ENCODE measurements at regions not wholly inside any gene's neighbourhood (a gene's known extent, or its start where the extent isn't known, plus 50 kb on each side); places are given as distances from the start of the nearest gene placed in this dataset.

DNA sequence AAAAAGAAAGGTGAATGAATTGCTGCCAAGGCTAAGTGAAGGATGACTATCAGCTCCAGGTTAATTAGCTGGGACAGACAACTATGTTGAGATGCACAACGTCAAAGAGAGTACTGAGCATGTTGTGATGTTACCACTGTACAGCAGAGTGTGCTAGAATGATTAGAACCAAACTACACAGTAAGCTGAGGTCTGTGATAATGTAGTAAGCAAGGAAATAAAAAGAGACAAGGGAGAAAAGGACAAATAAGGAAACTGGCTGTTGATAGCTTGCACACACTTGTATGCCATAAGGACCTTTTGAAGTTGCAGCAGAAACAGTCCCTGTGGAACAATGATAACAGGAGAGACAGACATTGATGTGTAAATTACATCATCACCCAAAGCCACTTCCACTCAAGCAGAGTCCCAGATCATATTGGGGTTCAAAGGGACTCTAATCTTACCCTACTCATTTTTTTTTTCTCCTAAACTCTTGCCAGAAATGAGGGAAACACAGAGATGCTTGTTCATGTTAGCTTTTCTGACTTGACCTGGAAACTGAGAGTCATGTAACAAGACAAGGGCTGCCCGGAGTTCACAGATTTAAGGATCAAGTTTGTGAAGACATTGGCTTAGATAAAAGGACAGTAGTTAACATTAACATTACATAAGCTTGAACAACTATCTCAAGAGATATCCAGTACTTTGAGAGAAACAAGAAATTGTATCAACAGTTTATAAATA is 189.9 kb downstream of the CENPW start:
- DNase-seq = no peak

DNA sequence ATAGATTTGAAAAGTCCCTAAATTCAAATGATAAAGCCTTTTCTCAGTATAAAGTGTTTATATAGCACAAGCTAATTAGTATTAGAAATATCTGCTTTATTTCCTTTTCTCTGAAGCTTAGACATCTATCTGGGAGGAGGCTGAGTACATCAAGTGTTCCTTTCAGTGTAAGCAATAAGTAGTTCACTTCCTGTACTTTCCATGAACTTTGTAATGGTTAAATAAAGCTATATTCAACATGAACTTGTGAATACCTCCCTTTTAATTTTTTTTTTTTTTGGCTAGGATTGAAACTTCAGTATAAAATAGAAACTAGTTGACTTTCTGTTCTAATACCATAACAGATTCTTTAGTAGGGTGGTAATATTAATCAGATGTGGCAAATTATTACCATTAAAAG is 190.9 kb downstream of the CENPW start:
- no peak for DNase-seq

DNA sequence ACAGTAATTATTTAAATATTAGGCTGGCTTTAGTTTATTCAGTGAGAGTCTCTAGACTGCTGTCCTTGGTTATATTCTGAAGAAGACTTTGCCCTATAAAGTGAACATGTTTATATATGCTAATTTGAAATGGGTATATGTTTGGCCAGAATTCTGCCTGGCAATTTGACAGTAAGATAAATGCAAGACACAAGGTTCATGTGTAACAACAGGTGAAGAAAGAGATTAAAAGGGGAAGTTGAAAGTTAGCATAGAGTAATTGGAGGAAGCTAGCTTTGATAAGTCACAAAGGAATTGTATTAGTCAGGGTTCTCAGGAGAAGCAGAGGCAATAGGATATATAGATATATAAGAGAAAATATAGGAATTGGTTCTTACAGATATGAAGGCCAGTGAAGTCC is 191.4 kb downstream of the CENPW start:
- no peak for DNase-seq

DNA sequence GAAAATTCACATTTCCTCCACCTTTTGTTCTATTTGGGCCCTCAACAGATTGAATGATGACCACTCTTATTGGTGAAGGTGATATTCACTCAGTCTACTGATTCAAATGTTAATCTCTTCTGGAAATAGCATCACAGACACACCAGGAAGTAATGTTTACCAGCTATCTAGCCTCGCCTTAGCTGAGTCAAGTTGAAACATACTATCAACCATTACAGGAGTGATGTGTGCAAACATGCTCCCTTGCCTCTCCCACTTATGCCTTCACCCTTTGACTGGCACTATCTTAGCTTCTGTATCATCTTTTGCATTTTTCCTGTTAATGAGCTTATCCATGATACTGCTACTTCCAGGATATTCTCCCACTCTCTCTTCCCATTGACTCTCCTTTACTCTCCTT is 191.9 kb downstream of the CENPW start:
- no peak for DNase-seq

DNA sequence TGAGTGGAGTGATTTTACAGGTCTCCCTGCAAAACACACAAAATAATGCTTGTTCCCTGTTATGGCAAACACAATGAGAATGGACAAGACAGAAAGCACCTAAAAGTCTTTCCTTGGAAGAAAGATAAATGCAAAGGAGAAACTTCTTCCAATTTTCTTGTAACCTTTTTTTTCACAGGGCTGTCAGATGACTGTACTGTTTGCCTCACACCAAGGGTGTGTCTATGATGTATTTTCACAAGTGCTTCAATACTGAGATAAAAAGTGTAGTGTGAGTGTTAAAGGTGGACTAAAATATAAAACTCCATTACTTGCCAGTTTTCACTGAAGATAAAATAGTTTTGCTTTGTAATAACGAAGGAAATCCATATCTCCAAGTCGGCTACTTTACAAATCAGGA is 194.5 kb downstream of the CENPW start:
- DNase-seq = no peak

DNA sequence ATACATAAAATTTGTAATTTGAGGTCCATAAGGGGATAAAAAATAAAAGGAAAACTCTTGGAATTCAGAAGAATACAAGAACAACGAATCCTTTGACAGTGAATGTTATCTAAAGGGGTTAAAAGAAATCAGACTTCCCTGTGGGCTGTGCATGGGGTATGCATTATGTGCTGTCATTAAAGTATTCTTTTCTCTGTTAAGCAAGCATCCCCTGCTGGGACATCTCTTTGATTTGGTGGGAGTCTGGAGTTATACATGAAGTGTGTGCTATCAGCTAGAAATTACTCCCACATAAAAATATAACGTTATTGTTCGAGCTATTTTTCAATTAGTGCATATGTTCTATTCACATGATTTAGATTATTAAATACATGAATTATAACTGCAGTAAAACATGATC is 195.2 kb downstream of the CENPW start:
- no peak for DNase-seq

DNA sequence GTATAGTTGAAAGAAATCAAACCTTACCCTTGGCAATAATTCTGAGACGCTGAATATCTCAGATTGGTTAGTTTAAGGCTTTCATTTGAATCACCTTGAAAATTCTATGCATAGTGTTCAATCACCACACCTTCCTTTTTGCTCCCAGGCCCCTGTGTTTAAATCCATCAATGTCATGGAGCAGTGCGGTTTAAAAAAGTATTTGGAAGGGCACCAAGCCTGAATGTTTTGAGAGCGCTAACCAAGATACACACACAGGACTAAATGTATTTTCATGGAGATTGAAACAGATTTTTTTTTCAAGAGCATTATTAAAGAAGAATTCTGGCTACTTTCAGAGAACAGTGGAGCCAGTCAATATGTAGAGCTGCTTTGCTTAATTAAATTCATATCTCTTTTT is 195.7 kb downstream of the CENPW start:
- DNase-seq = no peak

DNA sequence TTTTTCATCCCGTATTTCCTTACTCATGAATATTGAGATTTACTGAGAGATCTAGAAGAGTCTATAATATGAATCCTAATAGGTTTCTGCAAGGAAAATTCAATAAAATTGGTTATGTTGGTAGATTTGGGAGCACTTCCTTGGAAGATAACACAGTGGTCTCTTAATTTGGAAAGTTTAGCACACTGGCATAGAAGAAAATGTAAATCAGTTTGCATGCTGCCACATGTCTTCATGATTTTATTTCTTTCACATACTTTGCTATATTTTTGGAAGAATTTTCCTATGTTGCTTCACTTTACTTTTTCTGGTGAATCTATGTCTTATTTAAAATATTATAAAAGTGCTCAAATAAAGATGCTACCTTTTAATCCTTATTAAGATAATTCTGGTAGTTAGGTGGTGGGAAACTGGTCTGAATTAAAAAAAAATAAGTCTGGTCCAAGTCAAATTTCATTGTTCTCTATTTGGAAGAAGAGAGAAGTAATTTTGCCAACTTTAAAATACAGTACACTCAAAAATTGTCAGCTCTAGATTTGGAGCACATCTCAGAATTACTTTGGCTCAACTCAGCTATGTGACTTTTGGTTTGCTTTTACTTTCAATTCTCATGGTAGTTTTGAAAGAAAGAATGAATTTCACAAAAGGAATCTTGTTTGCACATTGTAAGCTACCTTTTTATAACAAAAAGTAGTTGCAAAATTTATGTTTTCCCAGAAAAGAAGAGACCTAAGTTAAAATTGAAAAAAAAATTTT is 197.3 kb downstream of the CENPW start:
- no peak for DNase-seq

DNA sequence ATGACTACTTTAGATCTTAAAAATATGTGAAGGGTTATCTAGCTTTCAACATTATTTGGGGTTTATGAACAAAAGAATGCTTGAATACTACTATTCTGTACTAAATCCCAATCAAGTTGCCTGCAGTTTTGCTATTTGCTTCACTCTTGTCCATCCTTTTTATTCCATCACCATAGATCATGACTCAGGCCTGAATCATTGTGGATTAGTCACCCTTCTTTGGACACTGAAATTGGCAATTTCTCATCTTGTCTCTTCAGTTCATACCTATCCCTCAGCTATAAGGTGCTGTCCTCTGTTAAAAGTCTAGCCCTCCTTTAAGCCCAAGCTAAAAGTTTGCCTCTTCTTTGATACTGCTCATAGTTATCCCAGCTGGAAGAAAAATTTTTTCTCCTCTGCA is 199.1 kb downstream of the CENPW start:
- DNase-seq = no peak

DNA sequence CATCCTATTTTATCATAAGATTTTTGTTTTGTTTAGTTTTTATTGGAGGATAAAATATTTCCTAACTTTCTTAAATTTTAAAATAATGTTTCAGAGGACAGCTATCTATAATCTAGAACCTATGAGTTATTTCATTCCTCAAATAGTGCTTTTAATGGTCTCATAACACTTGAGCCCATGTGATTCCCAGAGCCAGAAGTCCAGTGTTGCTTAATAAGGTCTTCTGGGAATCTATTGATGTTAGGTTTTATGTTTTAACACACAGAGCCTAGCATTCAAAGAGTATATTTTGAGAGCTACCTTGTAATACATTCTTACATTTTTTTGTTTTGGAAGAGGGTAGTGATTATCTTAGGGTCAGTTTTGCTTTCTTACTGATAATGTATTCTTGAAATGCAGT is 200.2 kb downstream of the CENPW start:
- no peak for DNase-seq

DNA sequence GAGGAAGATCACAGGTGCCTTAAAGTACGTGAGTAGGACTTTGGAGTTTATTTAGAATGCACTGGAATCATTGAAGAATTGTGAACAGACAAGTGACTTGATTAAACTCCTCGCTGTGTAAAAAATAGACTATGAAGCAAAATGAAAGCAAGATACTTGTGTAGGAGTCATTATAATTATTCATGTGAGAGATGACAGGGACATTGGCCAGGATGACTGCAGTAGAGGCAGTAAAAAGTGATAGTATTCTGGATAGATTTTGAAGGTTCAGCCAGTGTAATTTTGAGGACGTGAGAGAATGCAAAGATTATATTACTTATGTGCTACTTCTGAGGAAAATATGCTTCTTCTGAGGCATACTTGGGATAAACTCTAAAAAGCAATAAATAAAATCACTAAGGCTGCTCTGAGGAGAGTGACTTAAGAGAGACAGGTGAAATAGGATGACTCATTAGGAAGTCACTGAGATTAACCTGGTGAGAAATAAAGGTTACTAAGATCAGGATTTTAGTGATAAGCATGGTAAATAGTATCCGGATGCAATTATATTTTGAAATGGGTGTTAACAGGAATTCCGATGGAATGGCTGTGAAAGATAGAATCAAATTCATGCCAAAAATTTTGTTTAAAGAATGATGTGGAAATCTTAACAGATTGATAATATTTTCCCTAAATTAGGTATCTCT is 202.0 kb downstream of the CENPW start:
- DNase-seq = no peak

DNA sequence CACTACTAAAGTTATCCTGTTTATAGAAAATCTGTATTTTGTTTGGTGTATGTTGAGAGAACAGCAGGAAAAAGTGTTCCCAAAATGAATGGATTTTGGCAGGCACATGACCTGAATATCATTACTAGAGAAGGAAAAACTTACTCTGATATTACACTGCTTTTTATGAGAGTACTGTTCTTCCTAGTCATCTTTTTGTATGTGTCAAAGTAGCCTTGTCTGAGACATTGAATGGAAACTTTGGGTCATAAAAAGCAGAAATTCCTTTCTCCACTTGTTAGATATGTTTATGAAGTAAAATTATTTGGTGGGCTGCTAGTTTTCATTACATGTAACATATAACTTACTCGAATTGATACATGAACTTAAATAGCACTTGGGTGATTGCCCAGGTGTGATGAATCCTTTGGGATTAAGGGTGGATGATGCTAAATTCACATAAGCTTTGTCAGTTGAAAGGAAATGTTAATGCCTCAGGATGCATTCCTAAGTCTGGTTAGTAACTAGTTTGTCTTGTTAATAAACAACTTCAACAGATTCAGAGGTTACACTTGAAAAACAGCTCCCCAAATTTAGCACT is 206.7 kb downstream of the CENPW start:
- DNase-seq = no peak

DNA sequence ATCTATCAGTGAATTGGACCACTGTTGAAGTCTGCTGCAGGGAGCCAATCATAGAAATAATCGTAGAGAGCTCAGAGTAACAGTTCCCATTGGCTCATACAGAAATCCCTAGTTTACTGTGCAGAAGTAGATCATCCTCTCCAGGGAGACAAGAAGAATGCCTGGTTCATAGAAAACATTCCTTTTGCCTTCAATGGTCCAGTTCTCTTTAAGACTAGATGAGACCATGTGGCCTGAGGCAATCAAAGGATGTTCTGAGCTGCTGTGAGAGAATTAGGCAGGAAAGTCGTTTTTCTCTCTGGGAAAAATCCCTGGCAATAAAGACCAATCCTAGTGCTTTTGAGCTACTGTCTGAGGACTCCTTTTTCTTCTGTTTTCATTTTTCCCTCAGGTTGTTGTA is 208.4 kb downstream of the CENPW start:
- no peak for DNase-seq

DNA sequence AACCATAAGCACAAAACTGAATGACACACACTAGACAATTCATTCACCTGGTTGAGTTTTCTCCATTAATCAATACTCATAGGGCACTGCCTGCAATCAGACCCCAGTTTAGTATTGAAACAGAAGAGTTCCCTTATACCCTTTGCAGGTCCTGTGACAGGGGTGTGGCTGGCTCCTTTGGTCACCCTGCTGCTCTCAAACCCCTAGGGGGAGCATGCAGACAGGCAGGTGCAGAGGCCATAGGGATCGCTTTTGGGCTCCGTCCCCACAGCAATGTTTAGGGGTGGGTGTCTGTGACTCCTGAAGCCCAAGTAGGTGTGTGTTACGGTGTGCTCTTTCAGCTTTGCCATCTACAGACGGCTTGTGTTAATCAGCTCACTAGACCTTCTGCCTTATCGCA is 210.4 kb downstream of the CENPW start:
- no peak for DNase-seq

DNA sequence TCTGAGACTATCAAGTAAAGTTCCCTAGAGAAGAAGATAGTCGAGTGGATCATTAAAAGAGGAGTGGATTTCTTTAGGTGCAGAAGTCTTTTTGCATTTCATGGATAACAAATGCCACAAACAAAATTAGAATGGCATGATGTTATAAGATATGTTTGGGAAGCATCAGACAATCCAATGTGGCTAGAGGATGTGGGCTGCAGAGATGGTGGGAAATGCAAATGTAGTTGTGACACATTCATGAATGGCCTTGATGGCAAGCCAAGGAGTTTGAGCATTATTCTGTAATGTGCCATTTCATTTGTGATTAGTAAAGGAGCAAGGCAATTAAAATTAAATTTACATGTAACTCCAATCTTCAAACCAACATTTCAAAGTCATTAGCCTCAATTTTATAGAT is 211.9 kb downstream of the CENPW start:
- no peak for DNase-seq

DNA sequence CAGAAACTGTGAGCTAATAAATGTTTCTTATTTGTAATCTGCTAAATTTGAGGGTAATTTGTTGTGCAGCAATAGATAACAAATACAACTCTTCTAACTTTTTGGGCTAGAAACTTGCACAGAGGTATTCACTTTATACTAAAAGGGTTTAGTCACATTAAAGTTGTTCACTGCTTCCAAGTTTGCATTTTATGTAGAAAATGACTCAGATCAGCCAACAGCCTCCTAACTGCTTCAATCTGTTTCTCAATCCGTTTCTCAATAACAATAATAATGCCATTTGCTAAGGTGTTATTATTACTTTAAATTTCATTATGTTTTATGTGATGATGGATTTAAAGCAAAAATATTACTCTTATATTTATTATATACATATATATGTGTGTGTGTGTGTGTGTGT is 213.9 kb downstream of the CENPW start:
- DNase-seq = no peak

DNA sequence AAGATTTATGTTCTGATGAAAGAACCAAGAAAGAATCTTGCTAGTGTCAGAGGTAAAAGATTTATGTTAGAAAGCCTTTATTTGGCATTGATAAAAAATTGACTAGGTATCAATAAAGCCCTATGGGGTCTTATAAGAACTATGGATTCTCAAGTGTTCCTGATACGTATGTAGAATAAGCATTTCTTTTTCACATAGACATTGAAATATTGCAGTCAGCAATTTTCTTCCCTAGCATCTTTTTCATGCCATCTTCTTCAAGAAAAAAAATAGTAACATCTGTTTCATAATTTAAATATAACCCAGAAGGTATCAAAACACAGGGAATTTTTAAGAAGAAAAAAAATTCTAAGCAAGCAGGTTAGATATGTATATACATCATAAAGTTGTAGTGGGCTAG is 230.6 kb downstream of the CENPW start:
- DNase-seq = no peak

DNA sequence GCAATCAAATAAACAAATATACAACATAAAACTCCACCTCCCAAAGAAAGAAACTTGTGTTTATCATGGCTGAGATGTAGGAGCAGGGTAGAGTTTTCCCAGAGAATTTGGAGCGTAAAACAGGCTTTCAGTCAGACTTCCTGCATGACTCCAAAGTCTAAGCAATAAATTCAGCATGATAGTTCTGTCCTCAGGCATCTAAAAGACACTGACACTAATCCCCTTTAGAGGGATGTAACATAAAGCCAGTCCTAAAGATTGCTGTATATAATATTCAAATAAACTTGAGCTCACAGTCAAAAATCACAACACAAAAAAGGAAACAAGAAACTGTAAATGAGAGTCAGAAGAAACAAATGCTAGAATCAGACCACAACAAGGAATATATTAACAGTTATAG is 234.4 kb downstream of the CENPW start:
- no peak for DNase-seq

DNA sequence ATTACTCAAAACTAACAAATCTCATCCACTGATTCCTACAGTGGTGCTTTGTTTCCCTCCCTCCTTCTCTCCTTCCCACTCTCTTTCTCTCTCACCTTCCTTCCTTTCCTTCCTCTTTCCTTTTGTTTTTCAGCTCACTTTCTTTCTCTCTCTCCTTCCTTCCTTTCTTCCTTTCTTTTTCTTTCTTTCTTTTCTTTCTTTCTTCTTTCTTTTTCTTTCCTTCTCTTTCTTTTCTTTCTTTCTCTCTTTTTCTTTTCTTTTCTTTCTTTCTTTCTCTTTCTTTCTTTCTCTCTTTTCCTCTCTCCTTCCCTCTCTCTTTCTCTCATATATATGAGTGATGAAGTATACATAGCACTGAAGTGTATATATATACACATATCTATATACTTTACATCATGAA is 241.4 kb downstream of the CENPW start:
- no peak for DNase-seq

DNA sequence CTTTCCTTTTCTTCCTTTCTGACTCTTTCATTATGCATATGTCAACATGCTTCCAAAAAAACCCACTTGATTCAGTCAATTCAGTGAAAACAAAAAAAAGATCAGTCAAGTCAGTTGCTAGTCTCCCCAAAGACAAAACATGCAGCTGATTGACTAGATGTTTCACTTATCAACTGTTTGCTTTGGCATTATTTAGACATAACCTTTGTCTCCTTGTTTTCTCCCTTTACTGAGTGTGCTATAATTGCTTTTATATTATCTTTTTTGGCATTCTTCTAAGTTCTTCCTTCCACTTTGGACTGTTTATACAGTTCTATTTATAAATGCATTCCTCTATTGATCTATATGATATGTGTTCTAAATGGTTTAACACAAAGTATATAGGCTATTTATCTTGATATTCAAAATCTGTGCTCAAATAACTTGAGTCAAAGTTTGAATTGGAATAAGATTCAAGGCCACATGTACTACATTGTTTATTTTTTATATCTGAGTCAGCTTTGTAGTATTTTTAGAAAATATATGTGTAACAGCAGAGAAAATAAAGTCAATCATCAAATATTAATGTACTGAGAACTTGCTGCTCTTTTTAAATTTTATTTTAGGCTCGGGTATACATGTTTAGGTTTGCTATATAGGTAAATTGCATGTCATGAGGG is 260.5 kb downstream of the CENPW start:
- no peak for DNase-seq

DNA sequence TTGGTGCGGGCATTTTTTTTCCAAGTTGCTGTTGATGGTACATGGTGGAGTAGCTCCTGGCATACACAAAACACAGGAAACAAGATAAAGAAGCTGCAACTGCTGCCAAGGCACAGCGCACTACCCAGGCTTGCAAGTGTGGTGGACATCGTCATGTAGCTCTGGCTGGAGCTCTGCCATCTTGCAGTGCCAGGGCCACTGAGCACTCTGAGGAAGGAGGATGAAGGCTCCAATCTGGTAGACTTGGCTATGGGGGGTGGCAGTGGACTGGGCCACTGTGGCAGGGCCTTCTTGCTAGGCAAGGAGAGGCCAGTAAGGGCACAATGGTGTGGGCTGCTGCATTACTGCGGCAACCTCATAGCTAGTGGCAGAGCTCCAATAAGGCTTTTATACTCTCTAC is 263.5 kb downstream of the CENPW start:
- no peak for DNase-seq

DNA sequence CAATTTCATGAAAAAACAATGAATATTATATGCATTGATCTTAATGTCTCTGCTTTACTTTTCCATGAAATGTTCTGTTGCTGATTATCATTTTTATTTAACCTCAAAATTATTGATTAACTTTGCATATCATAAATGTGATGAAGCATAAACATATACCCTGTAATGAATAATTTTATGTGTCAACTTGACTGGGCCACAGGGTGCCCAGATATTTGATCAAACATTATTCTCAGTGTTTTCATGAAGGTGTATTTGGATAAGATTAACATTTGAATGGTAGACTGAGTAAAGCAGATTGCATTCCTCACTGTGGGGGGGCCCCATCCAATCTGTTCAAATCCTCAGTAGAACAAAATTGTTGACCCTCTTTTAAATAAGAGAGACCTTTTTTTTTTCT is 265.2 kb downstream of the CENPW start:
- no peak for DNase-seq

DNA sequence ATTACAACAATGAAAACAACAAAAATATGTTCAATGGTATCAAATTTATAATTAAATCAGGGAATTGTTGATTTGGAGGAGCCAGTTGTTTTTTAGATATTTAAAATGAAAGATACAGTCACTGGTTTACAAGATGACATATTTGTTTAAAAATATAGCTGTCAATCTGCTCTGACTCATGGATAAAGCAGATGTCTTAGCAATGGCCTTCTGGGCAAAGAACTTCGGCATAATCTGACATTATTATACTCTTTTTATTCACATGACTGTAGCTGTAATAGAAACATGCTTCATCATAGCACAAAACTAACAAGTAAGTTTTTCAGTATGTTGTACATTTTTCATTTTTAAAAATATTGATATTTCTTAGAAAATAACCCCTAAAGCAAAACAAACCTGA is 267.4 kb downstream of the CENPW start:
- DNase-seq = no peak
